GM21423 (cell line): ENCODE measurements at regions not wholly inside any gene's neighbourhood (a gene's known extent, or its start where the extent isn't known, plus 50 kb on each side); places are given as distances from the start of the nearest gene placed in this dataset.

ENCODE experiments used
- ATAC-seq: cut with Tn5 transposase; IDR thresholded peaks from one replicate; pipeline ENCODE4 v1.9.1; 2021; ENCODE audit warnings: mild to moderate bottlenecking, moderate library complexity; ENCODE audit not compliant: unreplicated experiment

DNA sequence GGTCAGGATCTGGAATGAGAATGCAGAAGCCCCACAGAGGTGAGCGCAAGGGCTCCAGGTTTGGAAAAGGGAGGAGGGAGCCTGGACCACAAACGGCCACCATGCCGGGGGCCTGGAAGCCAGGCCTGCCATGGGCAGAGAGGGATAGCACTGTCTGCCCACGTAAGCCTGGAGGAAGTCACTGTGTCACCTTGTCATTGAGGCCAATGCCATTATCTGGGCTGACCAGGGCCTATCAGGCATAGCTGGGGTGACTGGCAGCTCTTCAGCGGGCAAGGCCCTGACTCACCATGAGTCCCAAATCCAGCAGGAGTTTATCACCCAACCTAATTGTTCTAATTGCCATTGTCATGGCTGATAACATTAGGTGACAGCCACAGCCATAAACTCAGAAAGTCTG lies 84.6 kb downstream of the MATN1 start:
- no peak for ATAC-seq

DNA sequence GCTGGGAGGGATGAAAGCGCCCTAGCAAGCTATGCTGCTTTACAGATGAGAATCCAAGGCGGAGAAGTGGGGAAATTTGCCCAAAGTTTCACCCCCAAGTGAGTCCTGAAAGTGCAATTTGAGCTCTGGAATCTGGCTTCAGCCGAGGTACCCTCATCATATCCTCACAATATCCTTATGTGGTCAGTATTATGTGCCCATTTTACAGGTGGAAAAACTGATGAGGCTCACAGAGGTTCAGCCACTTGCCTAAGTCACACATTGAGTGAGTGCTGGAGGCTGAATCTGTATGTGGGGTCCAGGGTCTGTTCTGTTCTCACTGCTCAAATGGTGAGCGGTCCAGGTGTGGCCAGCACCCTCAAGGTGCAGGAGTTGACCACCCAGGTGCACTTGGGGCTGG lies 85.3 kb downstream of the MATN1 start:
- ATAC-seq: no peak

DNA sequence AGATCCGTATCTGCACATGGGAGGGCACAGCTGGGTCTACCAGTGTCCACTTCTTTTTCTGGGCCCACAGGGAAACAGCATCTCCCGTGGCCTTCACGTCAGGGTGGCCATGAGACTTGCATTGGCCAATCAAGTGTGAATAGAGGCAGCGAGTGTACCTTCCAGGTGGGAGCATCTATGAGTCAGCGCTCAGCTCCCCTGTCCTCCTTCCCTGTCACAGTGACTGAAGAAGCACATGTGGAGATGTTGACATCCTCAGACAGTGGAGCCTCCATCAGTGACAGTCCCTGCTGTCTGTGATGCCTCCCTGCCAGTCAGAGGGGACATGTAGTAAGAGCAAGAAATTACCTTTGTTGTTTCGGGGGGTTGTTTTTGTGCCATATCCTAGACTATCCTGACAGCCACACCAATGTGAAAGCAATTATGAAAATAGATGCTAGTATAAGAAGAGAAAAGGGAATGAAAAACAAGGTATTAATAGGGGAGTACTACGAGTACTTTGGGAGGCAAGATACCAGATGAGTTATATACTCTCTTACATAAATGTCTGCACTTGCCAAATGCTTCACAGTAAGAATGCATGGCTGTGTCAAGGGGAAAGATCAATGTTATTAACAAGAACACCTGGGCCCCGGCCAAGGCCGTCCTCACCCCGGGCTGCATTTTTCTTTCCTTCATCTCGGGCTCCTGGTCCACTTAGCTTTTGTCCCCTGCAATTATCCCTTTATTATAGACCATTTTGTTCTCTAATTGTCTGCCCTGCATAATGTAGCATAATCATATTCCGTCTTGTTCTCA lies 86.0 kb downstream of the MATN1 start:
- no peak for ATAC-seq

DNA sequence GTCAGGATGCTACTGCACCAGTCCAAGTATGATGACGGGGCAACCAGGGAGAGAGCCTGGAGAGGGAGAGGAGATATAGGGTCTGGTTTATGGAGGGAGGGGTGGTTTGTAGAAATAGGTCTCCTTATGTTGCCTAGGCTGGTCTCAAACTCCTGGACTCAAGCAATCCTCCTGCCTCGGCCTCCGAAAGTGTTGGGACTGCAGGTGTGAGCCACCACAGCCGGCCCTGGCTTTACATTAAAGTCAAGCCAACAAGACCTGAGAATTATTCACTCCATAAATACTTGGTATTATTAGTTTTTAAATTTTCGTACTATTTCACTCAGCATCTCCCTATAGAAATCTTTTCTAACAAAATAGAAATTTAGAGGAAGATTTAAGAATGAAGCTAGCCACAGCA lies 86.8 kb downstream of the MATN1 start:
- no peak for ATAC-seq

DNA sequence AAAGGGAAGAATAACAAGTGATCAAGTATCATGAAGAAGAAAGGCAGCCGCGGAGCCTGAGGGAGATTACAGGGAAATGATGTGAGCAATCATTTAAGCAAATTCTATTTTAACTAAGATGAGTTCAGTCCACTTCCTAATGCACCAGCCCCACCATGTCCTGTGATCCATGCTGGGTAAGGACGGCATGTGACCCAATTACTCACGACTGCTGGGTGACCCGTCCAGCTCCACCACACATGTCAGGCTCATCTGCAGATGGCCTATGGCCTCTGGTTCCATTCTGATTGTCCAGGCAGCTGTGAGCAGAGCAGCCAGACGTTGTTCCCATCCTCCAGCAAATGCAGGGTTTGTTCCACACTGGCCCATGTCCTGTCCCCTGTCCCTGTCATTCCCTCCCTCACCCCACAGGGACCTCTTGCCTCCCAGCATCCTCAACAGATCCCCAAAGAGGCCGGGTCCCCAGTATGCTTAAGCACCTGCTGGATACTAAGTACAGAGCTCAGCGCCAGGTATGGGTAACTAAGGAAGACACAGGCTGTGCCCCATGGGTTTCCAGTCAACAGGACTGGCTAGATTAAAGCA lies 87.9 kb downstream of the MATN1 start:
- ATAC-seq: no peak

DNA sequence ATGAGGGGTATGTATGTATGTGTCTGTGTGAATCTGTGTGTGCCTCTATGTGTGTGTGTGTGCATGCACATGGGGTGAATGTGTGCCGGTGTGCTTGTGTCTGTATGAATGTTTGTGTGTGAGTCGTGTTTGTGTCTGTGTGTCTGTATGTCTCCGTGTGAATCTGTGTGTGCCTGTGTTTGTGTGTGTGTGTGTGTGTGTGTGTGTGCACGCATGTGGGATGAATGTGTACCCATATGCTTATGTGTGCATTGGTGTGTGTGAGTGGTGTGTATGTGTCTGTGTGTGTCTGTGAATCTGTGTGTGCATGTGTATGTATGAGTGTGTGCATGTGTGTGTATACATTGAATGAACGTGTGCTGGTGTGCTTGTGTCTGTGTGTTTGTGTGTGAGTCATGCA lies 88.9 kb downstream of the MATN1 start:
- ATAC-seq: no peak

DNA sequence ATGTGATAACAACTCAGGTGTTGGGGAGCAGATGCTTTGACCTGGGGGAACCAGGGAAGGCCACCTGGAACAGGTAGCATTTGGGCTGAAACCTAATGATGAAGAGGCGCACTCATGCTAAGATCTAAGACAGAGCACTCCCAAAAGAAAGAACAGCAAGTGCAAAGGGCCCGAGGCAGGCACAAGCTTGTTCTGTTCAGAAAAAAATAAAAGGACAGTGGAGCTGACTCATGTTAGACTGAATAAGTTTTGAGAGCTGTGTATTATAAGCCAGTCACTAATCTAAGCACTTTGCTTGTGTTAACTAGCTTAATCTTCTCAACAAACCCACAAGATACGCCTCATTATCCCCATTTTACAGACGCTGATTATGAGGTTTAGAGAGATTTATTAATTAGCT lies 90.1 kb downstream of the MATN1 start:
- ATAC-seq: no peak

DNA sequence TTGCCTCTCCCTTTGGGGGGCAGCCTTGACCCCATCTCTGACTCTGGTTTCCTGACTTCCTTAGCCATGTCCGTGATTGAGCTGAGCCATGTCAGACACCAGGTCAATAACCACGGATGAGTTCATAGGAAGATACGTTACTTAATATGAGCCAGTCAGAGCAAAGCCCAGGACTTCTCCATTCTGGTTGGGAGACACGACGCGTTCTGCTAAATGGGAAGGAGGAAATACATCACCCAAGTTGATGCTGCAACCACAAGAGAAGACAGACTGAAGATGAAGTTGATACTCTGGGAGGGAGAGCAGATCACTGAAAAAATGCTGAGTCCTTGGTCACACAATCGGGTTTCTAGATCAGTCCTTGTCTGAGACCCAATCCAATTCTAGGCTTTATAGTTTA lies 90.9 kb downstream of the MATN1 start:
- no peak for ATAC-seq

DNA sequence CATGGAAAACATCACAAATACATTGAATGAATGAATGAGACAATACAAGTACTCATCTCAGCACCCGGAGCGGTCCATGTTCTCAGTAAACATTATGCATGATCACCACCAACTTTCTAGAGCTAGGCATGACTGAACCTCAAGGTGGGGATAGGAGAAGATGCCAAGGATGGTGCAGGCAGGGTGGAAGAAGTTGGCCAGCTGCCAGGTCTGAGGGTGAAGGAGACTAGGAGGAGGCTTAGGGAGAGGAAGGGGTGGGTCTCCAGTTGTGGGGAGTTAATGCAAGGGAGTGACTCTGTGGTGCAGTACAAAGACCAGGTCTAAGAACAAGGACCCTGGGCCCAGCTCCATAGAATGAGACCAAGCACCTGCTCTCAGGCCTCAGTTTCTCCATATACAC lies 91.7 kb downstream of the MATN1 start:
- no peak for ATAC-seq

DNA sequence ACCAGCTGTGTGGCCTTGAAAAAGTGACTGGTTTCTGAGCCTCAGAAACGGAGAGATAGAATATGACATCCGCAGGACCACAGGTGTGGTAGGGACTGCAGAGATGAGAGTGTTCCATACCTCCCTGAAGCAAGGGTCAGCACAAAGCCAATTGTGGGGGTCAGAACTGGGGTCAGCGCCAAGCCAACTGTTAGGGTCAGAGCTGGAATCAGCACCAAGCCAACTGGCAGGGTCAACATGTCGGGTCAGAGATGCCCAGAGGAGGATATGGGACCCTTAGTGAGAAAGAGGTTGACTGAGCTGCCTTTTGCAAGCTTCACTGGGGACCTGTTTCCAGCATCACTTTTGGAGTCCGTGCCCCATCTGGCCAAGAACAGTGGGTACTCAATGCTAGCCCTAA lies 93.9 kb downstream of the MATN1 start:
- no peak for ATAC-seq

DNA sequence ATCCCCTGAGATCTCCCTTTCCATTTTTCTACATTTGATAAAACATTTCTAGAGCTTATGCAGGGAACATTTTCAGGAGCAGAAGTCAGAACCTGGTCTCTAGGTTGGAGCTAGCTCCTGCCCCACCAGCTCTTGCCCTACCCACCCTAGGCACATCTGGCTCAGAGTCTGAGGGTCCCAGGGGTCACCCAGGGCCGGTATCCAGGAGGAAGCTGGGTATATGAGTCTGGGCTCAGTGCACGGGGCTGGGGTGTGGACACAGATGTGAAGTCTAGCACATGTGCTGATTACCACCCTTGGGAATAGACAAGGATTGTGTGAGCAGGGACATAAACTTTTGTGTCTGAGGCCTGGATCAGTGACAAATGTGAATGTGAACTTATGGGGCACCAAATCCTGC lies 95.4 kb downstream of the MATN1 start:
- ATAC-seq: no peak

DNA sequence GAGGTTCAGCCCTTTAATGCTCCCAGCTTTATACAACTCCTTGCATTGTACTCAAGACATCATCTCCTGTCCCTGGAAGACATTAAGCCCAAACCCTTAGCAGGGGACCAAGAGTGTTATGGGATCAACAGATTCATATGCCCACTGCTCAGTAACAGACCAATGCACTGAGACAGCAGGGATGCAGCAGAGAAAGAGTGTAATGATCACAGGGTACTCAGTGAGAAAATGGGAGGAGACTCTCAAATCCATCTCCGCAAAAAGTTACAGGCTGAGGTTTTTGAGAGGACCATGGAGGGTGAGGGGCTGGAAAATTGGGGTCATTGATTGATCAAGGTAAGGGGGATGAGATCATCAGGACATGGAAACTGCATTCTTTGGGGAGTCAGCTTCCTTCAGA lies 96.2 kb downstream of the MATN1 start:
- no peak for ATAC-seq

DNA sequence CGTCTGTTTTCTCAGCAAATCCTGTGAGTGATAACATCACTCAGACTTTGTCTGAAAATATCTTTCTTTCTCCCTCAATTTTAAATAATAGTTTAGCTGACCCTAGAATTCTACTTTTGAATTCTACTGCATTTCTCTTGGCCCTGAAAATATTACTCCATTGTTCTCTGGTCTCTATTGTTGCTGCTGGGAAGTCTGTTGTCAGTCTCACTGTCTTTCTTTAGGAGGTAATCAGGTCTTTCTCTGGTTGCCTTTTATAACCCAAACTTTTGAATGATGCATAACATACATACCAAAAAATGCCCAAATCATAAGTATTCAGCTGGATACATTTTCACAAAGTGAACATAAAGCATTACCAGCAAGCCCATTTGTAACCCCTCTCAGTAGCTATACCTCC lies 100.0 kb downstream of the MATN1 start:
- no peak for ATAC-seq

DNA sequence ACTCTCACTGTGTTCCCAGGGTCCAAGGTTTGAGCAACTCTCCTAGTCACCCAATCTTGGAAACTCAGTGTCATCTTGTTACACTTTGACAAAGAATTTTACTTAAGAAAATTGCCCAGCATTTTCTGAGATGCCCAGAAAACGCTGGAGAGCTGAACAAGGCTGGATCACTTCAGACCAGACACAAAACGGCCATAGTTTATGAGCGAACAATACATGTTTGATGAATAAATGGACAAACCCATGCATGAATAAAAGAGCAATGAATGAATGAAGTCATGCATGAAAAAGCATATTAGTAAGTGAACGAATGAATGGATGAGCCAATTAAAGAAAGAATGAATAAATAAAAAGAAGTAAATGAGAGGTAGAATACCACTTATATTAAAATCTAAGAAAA lies 103.8 kb downstream of the MATN1 start:
- no peak for ATAC-seq

DNA sequence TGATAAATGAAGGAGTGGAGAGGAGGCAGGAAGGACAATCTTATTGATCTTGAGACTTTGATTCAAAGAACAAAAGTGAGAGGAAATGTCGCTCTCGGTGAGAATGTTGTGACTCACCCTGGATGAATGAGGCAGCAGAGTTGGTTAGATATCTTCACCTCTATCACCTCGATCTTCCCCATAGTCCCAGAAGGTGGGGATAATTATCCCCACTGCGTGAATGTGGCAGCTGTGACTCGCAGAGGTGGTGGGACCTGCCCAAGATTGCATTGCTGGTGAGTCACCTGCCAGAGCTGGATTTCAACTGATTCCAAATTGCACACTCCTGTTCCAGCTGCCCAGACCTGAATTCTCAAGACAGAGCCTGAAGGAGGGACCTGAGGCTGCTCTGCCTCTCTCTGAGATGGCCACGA lies 105.0 kb downstream of the MATN1 start:
- ATAC-seq: no peak

DNA sequence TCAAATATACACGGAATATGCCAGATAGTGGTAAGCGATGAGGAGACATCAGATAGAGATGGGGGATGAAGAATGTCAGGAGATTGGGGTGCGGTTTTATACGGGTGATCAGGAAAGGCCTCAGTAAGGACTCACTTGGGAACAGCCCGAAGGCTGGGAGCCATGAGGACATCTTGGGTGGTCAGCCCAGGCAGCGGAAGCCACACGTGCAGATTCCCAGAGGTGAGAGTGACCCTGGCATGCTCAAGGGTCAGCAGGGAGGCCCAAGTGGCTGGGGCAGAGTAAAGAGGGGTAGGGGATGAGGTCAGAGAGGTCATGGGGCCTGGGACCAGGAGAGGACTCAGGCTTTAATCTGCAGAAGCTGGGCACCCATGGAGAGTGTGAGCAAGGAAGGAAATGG lies 106.6 kb downstream of the MATN1 start:
- no peak for ATAC-seq

DNA sequence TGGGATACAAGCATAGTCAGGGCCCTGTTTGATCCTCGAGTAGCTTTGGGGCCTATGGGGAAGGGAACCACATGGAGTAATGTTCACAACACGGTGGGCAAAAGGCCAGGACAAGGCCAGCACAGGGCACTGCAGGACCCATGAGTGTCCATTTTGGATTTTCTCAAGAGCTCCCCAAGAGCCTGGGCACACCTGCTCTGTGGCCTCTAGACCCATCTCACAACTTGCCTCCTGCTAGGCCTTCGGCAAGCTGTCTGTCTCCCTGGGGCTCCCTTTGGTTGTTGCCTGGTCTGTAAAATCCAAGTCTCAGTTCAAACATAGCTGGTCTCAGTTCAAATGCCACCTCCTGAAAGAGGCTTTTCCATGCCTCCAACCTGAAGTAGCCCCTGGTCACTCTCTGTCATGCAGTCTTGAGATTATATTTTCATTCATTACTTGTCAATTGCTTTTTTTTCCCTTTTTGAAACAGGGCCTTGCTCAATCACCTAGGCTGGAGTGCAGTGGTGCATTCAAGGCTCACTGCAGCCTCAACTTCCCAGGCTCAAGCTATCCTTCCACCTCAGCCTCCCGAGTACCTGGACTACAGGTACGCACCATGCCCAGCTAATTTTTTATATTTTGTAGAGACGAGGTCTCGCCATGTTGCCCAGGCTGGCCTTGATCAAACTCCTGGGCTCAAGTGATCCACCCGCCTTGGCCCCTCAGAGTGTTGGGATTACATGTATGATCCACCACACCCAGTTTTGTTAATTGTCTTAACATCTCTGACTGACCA lies 107.4 kb downstream of the MATN1 start:
- no peak for ATAC-seq

DNA sequence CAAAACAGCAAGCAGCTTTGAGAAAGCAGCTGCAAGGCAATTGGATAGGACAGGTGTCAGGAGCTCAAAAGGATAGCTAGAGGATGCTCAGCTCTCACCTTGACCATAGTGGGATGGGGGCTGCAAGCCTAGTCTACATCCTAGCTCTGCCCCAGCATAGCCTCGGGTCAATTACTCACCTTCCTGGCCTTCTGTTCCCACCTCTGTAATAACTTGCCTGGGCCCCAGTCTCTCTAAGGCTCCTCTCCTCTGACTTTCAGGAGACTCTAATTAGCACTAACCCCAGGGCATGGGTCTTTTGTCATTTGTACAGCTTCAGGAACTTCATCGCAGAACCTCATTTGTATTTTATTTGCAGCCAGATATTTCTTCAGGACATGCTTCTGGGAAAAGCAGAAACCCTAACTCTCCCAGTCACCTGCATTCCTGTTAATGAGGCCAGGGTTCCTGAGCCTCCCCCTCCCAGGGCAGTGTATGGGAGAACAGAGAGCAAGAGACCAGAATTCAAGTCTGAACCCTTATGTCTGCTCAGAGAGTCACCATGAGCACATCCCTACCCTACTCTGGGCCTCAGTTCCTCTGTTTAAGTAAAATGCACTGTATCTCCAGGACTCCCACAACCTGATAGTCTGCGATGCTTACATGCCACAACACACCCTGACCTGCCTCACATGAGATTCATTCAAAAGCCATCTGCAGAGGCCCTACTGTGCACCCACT lies 108.1 kb downstream of the MATN1 start:
- no peak for ATAC-seq

DNA sequence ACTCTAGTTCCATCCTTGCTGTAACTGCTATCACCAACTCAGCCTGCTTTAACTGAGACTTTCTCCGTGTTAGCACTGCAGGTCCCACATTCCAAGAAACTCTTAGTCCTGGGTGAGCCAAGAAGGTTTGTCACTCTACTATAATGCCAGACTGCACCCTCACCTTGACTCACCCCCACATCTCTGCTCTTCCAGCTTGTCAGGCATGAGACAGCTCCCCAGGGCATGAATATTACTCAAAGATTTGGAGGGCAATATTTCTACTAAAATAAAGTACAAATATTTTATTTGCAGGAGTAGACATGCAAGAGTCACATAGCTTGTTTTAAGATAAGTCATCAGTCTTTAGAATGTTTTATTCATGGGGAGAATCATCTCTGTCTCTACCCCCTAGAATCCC lies 110.2 kb downstream of the MATN1 start:
- no peak for ATAC-seq

DNA sequence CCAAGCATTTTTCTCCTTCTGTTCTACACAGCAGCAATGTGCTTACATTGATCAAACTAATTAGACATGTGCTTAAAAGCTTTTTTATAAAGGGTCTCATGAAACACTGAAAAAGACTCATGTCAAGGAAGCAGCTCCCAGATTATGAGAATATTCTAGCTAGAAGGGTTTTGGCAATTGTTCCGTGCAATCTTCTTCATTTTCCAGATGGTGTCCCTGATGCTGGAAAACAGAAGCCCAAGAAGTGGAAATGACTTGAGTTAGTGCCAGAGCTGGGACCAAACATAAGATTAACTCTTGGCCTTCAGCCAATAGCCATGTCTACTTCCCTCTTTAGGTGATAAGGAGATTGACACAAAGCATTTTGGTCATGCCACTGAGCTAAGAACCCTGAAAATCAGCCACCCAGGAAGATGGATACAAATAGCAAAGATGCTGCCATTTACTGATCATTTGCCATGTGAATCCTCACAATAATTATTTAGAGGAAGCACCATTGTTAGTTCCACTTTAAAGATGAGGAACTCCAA lies 110.8 kb downstream of the MATN1 start:
- ATAC-seq: no peak

DNA sequence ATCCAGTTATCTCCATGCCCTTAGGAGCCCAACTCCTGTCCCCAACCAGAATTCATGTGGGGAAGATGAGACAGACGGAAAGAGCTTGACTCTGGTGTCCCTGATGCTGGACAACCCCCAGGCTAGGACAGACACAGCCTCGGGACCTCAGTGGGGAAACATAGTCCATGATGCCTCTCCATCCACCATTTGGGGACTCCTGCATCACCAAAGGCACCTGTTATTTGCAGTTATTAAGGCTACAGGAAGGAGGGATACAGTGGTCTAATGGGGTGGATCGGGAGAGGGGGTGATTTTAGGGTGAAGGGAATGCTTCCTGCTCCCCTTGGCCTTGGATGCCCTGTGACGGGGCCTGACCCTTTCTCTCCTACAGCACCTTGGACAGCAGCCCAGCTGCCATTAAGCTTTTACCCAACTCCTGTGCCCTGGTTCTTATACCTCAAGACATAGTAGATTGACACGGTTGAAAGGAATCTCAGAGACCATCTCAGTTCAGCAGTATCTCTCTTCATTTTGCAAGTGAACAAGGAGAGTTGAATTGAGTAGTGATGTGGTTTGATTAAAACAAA lies 111.6 kb downstream of the MATN1 start:
- ATAC-seq: no peak
